NCI-H187 (cell line): ENCODE measurements at regions not wholly inside any gene's neighbourhood (a gene's known extent, or its start where the extent isn't known, plus 50 kb on each side); places are given as distances from the start of the nearest gene placed in this dataset.
"Not testable (repeated sequence)": the region's sequence is repeated elsewhere in the genome, so short reads cannot be mapped to it uniquely, and the experiment has no call there.

Source experiments
- DNase-seq, 2 experiments: peaks; one replicate each; lab custom pipeline; 2025; lab: John Stamatoyannopoulos, UW

DNA sequence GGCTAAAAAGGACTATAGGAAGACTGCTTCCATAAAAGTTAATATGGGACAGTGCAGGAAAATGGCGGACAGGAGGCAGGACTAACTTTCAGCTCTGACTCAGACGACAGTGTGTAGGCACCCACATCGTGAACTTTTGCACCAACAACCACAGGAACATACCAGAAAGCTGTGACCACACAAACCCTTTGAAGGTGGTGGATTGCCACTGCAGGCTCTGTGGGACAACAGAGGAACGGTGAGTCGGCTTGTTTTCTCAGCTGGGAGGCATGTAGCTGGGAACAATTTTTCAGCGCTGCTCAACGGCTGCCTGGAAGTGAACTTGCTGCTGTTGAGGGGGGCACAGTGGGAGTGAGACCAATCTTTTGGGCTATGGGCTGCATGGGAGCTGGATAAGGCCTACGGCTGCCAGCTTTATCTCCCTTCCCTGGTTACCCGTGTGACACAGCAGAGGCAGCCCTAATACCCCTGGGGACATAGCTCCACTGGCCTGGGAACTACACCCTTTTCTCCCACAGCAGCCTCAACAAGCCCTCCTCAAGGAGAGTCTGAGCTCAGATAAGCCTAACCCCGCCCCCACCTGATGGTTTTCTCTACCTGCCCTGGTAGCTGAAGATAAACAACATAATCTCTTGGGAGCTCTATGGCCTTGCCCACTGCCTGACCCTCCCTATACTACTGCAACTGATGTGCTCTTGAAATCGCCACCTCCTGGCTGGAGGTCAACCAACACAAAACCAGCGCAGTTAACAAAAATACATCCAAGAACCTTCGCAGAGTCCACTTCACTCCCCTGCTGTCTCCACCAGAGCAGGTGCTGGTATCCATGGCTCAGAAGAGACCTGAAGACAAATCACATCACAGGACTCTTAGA, 1537.0 kb downstream of the C4orf33 start:
- no peak for DNase-seq

DNA sequence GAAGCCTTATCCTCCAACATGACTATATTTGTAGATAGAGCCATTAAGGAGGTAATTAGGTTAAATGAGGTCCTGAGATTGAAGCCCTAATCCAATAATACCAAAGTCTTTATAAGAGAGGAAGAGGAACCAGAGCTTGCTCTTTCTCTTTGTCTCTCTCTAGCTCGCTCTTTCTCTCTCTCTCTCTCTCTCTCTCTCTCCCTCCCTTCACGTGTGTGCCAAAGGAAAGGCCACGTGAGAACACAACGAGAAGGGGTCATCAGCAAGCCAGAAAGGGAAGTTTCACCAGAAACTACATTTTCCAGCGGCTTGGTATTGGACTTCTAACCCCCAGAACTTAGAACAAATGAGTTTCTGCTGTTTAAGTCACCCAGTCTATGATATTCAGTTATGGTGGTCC, 1540.5 kb downstream of the C4orf33 start:
- DNase-seq: no peak

DNA sequence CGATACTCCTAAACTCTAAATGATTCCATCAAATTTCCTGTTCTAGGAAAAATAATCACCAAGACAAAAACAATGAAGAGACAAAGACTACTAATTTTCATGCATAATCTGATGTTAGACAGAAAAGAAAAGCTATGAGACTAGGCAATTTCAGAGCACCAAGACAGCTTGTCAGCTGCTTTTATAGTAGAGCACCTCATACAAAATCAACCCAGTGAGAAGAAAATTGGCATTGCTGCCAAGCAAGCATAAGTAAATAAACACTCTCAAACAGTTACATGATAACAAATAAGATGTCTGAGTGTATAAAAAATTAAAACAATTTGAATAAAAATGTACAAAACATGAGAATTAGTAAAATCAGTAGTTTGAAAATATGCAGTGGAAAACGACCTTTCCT, 1544.6 kb downstream of the C4orf33 start:
- DNase-seq: no peak

DNA sequence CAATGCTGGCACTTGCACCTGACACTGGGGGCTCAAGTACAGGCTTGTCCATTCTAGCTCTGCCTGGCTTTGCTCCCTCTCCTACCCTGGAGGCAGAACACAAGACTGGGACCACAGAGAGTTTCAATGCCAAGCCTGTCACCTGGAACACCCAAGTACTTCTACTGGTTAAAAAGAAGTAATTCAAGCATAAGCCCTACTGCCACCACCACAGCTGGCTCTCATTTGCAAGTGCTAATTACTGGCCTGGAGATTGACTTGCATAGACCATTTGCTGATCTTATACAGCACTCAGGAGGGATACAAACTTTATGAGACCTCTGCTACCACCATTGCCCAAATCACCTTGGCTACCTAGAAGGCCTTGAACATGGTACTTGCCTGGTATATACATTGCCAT, 1550.9 kb downstream of the C4orf33 start:
- no peak for DNase-seq

DNA sequence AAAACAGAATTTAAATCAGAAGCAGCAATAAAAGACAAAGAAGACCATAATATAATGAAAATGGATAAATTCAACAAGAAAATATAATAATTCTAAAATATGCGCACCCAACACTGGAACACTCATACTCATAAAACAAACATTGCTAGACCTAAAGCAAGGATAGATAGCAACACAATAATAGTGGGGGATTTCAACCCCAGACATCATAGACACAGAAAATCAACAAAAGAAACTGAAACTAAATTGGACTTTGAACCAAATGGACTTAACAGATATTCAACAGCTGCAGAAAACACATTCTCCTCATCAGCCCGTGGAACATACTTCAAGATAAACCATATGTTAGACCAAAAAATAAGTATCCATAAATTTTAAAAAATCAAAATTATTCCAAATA, 1552.6 kb downstream of the C4orf33 start:
- DNase-seq: no peak

DNA sequence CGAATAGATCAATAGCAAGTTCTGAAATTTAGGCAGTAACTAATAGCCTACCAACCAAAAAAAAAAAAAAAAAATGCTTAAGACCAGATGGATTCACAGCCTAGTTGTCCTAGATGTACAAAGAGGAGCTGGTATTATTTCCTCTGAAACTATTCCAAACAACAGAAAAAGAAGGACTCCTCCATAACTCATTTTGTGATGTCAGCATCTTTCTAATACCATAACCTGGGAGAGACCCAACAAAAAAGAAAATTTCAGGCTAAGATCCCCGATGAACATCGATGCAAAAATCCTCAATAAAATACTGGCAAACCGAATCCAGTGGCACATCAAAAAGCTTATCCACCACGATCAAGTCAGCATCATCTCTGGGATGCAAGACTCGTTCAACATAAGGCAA, 1557.9 kb downstream of the C4orf33 start:
- DNase-seq: no peak

DNA sequence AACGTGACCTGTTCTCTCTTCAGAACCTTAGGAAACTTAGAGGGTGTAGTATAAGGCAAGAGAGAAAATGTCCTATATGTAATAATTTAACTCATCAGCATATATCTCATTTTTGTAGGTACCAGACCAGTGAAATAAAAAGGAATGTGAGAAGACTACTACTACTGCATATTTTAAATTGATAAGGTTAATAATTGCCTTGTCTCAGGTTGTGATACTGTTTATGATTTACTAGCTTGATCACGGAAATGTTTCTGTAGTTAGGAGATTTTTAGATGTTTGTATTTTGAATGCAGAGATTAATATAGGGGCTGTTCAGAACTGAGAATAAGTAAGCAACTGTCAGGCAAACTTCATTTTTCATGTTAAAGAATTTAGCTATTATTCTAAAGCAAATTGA, 1563.4 kb downstream of the C4orf33 start:
- no peak for DNase-seq

DNA sequence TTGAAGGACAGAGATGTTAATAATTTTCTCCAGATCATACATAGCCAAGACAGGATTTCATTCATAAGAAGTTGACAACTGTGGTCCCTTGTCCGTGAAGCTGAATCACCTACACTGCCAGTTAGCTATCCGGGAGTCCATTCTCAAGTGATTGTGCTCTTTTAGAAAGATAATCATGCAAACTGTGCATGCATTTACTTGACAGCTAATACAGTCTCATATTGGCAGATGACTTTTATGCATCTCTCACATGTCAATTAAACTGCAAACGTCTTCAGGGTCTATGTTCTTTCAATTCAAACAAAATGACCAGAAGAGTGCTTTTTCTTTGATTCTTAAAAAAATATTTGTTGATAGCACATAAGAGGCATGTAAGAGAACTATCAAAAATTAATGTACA, 1572.9 kb downstream of the C4orf33 start:
- no peak for DNase-seq

DNA sequence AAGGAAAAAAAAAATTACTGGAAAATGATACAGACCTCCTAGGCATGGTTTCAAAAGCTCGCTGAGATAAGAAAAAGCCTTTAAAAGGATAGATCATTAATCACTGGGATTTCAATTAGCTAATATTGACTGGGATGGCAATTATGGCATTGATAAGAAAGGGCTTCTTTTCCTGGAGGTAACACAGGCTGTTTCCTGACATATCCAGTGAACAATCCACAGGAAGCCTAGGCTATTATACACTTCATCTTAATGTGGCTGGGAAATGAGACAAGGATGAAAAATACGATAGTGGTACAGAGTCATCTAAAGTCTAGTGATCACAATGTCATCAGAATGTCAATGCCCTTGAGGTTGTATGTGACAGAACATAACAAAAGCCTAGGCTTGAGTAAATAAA, 1579.3 kb downstream of the C4orf33 start:
- no peak for DNase-seq

DNA sequence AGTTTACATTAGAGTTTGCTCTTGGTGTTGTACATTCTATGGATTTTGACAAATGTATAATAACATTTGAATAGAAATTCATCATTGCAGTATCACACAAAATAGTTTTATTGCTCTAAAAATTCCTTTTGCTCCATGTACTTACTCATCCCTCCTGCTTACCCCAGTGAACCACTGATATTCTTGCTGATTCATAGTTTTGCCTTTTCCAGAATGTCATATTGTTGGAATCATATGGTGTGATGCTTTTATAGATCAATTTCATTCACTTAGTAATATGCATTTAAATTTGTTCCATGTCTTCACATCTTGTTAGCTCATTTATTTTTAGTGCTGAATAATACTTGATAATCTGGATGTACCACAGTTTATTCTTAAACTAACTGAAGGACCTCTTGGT, 1593.2 kb downstream of the C4orf33 start:
- DNase-seq: no peak

DNA sequence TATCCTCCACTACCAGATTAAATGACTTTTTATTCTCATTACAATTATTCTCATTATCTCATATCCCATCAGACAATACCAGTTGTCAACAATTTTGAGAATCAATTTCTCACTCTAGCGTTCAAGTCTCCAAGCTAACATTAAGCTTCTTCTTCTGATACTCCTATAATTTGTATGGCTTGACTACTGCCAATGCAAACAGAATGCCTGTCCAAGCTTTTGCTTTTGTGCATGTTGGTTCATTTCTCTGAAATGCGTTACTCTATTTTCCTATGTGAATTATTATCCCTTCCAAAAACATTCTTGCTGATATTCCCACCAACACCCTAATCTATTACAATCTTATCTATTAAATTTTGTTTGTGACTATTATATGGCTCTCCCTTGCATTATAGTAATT, 1602.3 kb downstream of the C4orf33 start:
- no peak for DNase-seq

DNA sequence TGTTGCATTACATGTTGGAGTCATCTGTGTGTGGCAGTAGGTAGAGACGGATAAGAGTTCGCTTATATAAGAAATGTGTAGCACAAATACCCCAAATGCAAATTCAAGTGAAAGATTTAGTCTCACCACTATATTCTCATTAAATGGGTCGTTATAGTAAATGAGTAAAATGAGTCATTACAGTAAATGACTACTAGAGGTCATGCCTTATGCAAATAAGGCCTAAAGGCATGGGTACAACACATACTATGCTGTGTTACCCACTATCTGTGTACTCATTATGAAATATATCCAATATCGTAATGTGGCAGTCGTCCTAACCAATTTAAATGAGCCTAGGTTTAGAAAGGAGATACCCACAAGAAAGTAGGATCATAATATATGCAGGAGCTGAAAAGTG, 1603.1 kb downstream of the C4orf33 start:
- no peak for DNase-seq

DNA sequence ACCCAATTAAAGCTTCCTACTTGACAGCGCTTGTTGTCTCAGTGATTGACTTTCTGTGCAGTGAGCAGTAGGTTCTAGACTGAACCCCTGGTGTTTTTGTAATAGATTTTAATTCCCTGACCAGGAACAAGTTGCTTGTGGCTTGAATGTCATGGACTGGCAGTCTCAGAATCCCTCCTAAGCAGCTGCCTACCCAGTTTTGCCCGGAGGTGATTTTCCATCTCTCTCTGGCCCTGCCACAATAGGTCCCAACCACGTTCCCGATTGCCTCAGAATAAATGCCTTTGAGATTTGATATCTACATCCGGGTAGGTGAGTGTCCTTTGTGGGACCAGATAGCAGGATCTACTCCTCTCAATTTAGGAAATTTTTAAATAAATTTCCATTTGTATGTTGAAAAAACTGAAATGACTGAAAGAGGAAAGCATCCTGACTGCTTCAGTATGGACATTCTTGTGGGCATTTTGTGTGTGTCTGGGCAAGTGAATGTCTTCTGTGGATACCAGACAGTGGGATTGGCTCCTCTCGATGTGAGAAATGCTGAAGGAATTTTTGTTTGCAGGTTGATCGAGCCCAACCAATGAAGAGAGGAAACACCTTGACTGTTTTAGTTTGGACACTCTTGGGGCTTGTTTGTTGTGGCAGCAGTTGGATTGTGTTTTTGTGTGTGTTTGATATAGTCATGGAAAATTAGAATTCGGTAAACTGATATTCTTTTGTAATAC, 1607.4 kb downstream of the C4orf33 start:
- no peak for DNase-seq

DNA sequence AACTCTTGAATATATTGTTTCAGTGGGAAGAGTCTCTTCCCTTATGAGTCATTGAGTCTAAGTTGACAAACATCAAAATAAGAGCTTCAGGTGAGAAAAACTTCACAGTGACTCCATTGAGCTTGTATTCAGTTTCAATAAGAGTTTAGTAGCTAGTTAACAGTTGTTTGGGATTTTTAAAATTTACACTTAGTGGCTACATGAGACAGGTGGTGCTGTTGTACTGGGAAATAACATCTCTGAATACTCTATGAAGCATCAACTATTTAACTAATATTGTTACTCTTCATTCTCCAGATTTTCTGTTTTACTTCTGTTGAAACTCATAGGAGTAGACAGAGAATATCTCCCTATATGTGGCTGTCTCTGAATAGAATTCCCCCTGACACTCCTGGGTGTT, 1609.1 kb downstream of the C4orf33 start:
- no peak for DNase-seq

DNA sequence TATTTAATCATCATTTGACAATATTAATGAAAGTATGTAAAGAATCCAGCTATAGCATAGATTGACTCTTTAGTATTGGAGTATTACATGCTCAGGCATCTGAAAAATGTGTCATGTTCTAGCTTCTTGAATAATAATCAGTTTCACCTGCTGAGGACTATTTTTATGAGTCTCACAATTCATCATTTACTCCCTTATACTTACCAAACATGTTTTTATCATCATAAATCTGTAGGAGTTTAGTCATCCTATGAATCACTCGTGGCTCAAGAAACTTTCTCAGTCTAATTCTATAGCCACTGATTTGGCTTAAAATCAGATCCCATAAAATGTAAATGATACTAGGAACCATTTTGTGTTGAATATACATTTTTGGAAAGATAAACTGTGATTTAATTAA, 1616.1 kb downstream of the C4orf33 start:
- no peak for DNase-seq

DNA sequence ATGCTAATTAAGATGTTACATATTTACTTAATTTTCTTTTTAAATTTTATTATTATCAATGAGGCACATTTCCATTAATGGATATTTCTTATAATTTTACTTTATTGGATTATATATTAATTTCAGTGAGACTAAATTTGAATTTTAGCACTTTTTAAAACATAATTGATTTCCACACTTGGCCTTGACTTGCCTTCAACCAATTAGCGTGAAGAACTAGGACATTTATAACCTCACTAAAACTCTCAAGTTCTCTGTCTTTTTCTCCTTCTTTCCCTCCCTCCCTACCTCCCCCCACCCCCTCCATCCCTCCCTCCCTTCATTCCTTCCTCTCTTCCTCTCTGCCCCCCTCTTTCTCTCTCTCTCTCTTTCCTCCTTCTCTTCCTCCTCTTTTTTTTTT, 1618.1 kb downstream of the C4orf33 start:
- no peak for DNase-seq

DNA sequence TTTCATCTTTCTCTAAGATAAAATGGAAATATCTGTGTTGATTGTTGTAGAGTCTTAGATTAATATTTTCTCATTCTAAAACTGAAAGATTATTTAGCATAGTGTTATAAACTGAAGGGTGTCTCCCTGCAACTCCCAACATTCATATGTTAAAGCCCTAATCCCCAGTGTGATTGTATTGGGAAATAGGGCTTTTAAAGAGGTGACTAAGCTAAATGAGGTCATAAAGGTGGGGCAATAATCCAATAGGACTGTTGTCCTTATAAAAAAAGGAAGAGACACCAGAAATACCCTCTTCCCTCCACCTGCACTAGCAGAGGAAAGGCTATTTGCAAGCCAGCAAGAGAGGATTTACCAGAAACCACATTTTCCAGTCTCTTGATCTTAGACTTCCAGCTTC, 1626.4 kb downstream of the C4orf33 start:
- DNase-seq: no peak

DNA sequence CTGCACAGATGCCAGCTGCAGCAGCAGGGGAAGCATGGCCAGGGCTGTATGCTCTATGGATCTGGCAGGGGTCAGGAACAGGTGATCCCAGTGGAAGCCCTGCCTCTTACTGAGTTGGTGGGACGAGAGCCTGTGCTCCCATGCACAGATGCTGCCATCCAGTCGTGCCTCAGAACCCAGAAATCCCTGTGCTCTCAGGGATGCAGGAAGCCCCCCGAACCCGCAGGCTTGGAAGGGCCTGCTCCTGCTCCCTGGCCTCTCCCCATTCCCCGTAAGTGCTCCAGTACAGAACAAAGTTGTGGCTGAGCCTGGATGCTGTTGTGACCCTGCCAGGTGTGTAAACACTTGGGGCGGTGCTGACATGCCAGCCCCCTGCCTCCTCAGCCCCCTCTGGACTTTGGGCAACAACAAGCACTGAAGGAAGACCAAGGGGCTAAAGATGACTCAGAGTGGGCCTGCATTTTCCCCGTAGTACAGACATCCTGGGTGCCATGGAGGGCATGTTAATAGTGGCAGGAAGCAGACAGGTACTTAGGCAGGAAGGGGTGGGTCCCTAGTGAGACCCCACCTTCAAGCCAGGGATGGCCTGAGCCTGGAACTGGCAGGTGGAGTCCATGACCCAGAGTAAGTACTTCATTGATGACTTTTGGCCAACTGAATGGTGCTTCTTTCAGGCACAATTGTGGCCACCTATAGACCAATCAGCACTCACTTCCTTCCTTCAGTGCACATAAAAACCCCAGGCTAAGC, 1640.7 kb downstream of the C4orf33 start:
- no peak for DNase-seq

DNA sequence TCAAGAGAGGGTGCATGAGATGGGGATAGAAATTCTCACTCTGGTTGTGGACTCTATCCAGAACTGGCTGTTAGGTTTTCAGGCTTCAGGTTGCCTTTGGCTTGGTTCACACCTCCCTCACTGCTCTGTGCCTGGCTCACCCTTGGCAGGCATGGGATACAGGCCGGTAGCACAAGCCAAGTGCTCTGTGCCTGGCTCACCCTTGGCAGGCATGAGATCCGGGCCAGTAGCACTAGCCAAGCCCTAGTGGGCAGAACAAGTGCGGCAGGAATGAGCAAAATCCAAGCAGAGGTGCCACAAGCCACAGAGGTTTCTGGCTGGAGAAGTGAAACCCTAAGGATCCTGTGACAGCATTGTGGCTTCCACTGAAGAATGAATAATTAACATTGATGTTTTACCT, 1642.3 kb downstream of the C4orf33 start:
- DNase-seq: no peak

DNA sequence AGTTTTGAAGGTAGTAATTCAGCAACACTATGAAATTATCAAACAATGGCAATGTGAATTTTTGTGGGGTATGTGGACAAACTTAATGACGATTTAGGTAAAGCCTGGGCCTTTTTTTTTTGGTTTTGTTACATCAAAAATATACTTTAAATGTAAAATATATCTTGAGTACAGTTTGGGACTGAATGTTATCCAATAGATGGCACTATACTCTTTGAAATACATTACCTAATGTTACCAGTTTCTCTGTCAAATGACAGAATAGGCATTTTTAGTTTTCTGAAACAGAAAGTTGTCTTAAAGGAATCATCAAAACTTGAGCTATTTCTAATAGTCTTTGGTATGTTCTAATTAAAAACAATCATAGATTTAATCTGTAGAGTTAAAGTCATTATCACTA, 1651.9 kb downstream of the C4orf33 start:
- DNase-seq: no peak

DNA sequence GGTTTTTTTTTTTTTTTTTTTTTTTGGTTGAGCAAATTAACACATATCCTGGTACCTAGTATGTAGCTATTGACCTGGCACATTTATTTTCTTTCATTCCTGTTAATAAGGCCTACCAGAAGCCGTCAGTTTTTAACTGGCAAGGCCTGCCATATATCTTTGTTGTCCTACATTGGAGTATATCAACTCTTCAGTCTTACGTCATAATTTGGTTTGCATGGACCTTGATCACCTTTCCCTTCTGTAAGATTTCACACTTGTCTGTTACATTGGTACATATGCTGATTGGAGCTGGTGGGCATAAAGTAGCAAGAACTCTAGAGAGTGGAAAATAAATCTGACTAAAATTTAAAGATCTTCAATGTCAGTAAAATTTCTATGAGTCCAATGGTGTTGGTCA, 1658.0 kb downstream of the C4orf33 start:
- DNase-seq: no peak

DNA sequence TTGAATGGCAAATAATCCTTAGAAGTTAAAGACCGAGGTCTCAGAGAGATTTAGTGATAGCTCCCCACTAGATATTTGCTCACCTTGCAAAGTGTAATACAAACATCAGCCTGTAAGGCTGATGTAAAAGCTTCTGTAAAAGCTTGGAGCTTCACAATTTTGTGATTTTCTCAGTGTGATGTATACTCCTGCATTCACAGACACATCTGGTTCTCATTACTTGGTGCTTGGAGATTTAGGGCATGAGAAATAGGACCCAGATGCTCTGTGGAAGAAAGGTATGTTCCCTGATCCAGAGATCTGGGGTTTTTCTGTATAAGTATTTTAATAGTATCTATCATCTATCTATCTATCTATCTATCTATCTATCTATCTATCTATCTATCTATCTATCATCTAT, 1664.3 kb downstream of the C4orf33 start:
- DNase-seq: no peak

DNA sequence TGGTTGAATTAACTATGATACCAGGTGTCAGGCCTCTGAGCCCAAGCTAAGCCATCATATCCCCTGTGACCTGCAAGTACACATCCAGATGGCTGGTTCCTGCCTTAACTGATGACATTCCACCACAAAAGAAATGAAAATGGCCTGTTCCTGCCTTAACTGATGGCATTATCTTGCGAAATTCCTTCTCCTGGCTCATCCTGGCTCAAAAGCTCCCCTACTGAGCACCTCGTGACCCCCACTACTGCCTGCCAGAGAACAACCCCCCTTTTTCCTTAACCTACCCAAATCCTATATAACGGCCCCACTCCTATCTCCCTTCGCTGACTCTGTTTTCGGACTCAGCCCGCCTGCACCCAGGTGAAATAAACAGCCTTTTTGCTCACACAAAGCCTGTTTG, 1671.4 kb downstream of the C4orf33 start:
- DNase-seq: not testable (repeated sequence)
